GM23338 (cell line): ENCODE measurements at regions not wholly inside any gene's neighbourhood (a gene's known extent, or its start where the extent isn't known, plus 50 kb on each side); places are given as distances from the start of the nearest gene placed in this dataset.

Source experiments
- CREB1 ChIP-seq: fragments of 250-450 bp; sonication (Bioruptor Pico); IDR thresholded peaks from 2 replicates; pipeline ENCODE4 v1.5.0; 2020; ENCODE audit warnings: low read depth, mild to moderate bottlenecking, moderate library complexity
- EZH2 ChIP-seq: fragments of 200-600 bp; sonication (generic); IDR thresholded peaks from one replicate; pipeline ENCODE4 v1.8.0; 2017; ENCODE audit warnings: antibody characterized with exemption, mild to moderate bottlenecking, low read depth; ENCODE audit not compliant: unreplicated experiment
- EZH2phosphoT487 ChIP-seq: fragments of 200-600 bp; sonication (generic); IDR thresholded peaks from one replicate; pipeline ENCODE4 v1.8.1; 2018; ENCODE audit warnings: antibody characterized with exemption; ENCODE audit not compliant: unreplicated experiment
- JUNB ChIP-seq: IDR thresholded peaks from one replicate; pipeline ENCODE4 v1.6.1; 2016; ENCODE audit warnings: antibody characterized with exemption; ENCODE audit not compliant: unreplicated experiment
- NANOG ChIP-seq: IDR thresholded peaks from 2 replicates; pipeline ENCODE4 v1.6.1; 2016; ENCODE audit warnings: antibody characterized with exemption, borderline replicate concordance
- POLR2AphosphoS5 ChIP-seq: IDR thresholded peaks from 2 replicates; pipeline ENCODE4 v1.6.1; 2016; ENCODE audit warnings: antibody characterized with exemption, low read depth
- STAT1 ChIP-seq: IDR thresholded peaks from one replicate; pipeline ENCODE4 v1.6.1; 2016; ENCODE audit warnings: antibody characterized with exemption; ENCODE audit not compliant: unreplicated experiment
- ZNF114 ChIP-seq: fragments of 250-450 bp; sonication (Bioruptor Pico); IDR thresholded peaks from 2 replicates; pipeline ENCODE4 v1.5.0; 2020; ENCODE audit warnings: mild to moderate bottlenecking, moderate library complexity
- ZNF331 ChIP-seq: fragments of 250-450 bp; sonication (Bioruptor Pico); IDR thresholded peaks from 2 replicates; pipeline ENCODE4 v1.5.0; 2020; ENCODE audit warnings: low read depth, mild to moderate bottlenecking, moderate library complexity
- TF ChIP-seq, protein P1 (sequence below): fragments of 250-450 bp; sonication (Bioruptor Pico); IDR thresholded peaks from 2 replicates; pipeline ENCODE4 v1.5.0; 2020; ENCODE audit warnings: mild to moderate bottlenecking, moderate library complexity
- TF ChIP-seq, protein P2 (sequence below), 2 experiments: fragments of 200-600 bp in 1 of 2; sonication (generic) in 1 of 2; conservative IDR thresholded peaks; 2 replicates each; pipeline versions ENCODE4 v1.5.1 to v1.6.1; 2016 to 2017; ENCODE audit warnings: antibody characterized with exemption in 2 of 2, low read depth in 2 of 2, mild to moderate bottlenecking in 2 of 2, moderate library complexity in 1 of 2
- TF ChIP-seq, protein P3 (sequence below): IDR thresholded peaks from 2 replicates; pipeline ENCODE4 v1.6.1; 2016; ENCODE audit warnings: antibody characterized with exemption

DNA sequence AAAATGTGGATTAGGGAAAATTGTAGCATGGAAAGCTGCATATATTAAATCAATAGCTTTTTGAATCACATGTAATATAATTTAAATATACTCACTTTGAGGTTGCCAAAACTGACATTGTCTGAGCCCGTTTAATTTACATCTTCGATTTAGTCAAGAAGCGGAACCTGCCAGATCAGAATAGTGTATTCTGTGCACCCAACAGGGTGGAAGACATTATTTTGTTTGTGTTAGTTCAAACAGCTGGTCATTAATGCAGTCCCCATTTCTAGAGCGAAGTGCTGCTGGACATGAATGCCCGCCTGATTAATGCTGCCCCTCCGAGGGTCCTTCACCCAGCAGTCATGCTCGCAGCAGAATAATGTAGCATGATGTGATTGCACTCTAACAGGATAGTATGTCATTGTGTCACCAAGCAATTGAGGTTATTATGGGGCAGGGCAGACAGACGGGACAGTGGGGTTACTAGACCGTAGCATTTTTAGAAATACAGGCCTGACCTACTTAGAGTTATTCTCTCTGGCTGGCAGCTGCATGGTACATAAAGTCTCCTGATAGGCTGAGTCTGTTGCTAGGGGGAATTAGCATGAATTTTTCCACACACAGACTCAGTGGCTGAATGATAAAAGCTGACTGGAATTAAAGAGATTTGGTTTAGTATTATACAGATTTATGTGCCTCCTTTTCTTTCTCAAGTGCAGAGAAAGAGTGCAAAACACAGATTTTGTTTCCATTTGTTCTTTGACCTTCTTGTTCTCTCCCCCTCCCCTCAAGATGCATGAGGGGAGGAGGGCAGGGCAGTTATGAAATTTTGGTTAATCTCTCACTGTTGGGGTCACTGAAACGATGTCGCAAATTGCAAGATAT is 147.1 kb downstream of the PRL start (continued):
- TF ChIP-seq, protein P1, sequence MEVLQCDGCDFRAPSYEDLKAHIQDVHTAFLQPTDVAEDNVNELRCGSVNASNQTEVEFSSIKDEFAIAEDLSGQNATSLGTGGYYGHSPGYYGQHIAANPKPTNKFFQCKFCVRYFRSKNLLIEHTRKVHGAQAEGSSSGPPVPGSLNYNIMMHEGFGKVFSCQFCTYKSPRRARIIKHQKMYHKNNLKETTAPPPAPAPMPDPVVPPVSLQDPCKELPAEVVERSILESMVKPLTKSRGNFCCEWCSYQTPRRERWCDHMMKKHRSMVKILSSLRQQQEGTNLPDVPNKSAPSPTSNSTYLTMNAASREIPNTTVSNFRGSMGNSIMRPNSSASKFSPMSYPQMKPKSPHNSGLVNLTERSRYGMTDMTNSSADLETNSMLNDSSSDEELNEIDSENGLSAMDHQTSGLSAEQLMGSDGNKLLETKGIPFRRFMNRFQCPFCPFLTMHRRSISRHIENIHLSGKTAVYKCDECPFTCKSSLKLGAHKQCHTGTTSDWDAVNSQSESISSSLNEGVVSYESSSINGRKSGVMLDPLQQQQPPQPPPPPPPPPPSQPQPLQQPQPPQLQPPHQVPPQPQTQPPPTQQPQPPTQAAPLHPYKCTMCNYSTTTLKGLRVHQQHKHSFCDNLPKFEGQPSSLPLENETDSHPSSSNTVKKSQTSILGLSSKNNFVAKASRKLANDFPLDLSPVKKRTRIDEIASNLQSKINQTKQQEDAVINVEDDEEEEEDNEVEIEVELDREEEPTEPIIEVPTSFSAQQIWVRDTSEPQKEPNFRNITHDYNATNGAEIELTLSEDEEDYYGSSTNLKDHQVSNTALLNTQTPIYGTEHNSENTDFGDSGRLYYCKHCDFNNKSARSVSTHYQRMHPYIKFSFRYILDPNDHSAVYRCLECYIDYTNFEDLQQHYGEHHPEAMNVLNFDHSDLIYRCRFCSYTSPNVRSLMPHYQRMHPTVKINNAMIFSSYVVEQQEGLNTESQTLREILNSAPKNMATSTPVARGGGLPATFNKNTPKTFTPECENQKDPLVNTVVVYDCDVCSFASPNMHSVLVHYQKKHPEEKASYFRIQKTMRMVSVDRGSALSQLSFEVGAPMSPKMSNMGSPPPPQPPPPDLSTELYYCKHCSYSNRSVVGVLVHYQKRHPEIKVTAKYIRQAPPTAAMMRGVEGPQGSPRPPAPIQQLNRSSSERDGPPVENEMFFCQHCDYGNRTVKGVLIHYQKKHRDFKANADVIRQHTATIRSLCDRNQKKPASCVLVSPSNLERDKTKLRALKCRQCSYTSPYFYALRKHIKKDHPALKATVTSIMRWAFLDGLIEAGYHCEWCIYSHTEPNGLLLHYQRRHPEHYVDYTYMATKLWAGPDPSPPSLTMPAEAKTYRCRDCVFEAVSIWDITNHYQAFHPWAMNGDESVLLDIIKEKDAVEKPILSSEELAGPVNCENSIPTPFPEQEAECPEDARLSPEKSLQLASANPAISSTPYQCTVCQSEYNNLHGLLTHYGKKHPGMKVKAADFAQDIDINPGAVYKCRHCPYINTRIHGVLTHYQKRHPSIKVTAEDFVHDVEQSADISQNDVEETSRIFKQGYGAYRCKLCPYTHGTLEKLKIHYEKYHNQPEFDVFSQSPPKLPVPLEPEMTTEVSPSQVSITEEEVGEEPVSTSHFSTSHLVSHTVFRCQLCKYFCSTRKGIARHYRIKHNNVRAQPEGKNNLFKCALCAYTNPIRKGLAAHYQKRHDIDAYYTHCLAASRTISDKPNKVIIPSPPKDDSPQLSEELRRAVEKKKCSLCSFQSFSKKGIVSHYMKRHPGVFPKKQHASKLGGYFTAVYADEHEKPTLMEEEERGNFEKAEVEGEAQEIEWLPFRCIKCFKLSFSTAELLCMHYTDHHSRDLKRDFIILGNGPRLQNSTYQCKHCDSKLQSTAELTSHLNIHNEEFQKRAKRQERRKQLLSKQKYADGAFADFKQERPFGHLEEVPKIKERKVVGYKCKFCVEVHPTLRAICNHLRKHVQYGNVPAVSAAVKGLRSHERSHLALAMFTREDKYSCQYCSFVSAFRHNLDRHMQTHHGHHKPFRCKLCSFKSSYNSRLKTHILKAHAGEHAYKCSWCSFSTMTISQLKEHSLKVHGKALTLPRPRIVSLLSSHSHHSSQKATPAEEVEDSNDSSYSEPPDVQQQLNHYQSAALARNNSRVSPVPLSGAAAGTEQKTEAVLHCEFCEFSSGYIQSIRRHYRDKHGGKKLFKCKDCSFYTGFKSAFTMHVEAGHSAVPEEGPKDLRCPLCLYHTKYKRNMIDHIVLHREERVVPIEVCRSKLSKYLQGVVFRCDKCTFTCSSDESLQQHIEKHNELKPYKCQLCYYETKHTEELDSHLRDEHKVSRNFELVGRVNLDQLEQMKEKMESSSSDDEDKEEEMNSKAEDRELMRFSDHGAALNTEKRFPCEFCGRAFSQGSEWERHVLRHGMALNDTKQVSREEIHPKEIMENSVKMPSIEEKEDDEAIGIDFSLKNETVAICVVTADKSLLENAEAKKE (CRISPR knock-in tag) = no peak
- no peak for TF ChIP-seq ZNF114 (CRISPR knock-in tag)
- no peak for TF ChIP-seq ZNF331 (CRISPR knock-in tag)
- TF ChIP-seq CREB1 (CRISPR knock-in tag) = no peak
- no peak for TF ChIP-seq EZH2
- TF ChIP-seq, protein P2, sequence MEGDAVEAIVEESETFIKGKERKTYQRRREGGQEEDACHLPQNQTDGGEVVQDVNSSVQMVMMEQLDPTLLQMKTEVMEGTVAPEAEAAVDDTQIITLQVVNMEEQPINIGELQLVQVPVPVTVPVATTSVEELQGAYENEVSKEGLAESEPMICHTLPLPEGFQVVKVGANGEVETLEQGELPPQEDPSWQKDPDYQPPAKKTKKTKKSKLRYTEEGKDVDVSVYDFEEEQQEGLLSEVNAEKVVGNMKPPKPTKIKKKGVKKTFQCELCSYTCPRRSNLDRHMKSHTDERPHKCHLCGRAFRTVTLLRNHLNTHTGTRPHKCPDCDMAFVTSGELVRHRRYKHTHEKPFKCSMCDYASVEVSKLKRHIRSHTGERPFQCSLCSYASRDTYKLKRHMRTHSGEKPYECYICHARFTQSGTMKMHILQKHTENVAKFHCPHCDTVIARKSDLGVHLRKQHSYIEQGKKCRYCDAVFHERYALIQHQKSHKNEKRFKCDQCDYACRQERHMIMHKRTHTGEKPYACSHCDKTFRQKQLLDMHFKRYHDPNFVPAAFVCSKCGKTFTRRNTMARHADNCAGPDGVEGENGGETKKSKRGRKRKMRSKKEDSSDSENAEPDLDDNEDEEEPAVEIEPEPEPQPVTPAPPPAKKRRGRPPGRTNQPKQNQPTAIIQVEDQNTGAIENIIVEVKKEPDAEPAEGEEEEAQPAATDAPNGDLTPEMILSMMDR (conservative IDR thresholded peaks at IDR 0.05; ENCODE audit: low read depth in 2 of 2) = no peak
- no peak for TF ChIP-seq NANOG
- TF ChIP-seq JUNB = no peak
- no peak for TF ChIP-seq STAT1
- TF ChIP-seq, protein P3, sequence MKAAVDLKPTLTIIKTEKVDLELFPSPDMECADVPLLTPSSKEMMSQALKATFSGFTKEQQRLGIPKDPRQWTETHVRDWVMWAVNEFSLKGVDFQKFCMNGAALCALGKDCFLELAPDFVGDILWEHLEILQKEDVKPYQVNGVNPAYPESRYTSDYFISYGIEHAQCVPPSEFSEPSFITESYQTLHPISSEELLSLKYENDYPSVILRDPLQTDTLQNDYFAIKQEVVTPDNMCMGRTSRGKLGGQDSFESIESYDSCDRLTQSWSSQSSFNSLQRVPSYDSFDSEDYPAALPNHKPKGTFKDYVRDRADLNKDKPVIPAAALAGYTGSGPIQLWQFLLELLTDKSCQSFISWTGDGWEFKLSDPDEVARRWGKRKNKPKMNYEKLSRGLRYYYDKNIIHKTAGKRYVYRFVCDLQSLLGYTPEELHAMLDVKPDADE = no peak
- no peak for TF ChIP-seq EZH2phosphoT487
- no peak for TF ChIP-seq POLR2AphosphoS5
